ENCODE measurements at regions not wholly inside any gene's neighbourhood (a gene's known extent, or its start where the extent isn't known, plus 50 kb on each side); places are given as distances from the start of the nearest gene placed in this dataset.

DNA sequence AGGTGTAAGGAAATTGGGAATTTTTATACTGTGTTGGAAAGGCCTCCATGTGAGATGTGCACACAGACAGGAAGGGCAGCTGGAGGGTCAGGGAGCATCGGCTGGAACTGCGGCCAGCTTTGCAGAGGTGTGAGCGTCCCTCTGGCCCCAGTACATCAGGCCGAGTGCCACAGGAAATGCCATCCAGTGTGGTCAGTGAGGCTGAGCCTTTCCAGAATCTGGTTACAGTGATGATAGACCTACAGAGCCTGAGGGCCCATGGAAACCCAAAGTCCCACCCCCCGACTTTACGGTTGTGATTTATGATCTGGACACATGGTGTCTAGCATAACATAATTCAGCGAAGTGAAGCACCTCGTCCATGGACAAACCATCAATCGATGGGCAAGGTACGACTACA, 137.3 kb upstream of the PDE10A start:
- TF ChIP-seq, protein P1, sequence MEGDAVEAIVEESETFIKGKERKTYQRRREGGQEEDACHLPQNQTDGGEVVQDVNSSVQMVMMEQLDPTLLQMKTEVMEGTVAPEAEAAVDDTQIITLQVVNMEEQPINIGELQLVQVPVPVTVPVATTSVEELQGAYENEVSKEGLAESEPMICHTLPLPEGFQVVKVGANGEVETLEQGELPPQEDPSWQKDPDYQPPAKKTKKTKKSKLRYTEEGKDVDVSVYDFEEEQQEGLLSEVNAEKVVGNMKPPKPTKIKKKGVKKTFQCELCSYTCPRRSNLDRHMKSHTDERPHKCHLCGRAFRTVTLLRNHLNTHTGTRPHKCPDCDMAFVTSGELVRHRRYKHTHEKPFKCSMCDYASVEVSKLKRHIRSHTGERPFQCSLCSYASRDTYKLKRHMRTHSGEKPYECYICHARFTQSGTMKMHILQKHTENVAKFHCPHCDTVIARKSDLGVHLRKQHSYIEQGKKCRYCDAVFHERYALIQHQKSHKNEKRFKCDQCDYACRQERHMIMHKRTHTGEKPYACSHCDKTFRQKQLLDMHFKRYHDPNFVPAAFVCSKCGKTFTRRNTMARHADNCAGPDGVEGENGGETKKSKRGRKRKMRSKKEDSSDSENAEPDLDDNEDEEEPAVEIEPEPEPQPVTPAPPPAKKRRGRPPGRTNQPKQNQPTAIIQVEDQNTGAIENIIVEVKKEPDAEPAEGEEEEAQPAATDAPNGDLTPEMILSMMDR (IDR thresholded peaks at IDR 0.05): no peak
- no peak for TF ChIP-seq POLR2A (IDR thresholded peaks at IDR 0.05)

All from right lobe of liver (tissue), 4 donors.